ENCODE measurements at regions not wholly inside any gene's neighbourhood (a gene's known extent, or its start where the extent isn't known, plus 50 kb on each side); places are given as distances from the start of the nearest gene placed in this dataset.

DNA sequence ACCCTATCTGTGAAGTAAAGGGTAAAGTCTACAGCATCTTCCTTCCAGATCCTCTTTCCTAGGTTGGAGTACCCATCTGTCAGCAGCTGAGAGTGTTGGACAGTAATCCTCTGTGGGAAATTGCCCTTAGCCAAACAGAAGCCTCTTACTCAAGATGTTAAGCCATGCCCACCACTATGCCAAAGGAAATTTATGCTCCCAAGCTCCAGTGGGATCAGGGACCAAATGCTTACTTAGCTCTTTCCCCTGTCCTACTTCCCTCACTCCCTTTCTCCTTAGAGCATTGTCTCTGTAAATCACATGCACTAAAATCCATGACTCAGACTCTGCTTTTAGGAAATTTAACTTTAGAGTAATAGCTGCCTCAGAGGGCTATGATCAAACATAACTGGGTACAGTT lies 254.0 kb downstream of the BRINP2 start:
- TF ChIP-seq, protein P1, sequence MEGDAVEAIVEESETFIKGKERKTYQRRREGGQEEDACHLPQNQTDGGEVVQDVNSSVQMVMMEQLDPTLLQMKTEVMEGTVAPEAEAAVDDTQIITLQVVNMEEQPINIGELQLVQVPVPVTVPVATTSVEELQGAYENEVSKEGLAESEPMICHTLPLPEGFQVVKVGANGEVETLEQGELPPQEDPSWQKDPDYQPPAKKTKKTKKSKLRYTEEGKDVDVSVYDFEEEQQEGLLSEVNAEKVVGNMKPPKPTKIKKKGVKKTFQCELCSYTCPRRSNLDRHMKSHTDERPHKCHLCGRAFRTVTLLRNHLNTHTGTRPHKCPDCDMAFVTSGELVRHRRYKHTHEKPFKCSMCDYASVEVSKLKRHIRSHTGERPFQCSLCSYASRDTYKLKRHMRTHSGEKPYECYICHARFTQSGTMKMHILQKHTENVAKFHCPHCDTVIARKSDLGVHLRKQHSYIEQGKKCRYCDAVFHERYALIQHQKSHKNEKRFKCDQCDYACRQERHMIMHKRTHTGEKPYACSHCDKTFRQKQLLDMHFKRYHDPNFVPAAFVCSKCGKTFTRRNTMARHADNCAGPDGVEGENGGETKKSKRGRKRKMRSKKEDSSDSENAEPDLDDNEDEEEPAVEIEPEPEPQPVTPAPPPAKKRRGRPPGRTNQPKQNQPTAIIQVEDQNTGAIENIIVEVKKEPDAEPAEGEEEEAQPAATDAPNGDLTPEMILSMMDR (IDR thresholded peaks at IDR 0.05): no peak
- TF ChIP-seq POLR2A (IDR thresholded peaks at IDR 0.05): no peak

All from adrenal gland (tissue), 5 donors.